GM12892 (cell line): ENCODE measurements at regions not wholly inside any gene's neighbourhood (a gene's known extent, or its start where the extent isn't known, plus 50 kb on each side); places are given as distances from the start of the nearest gene placed in this dataset.

Experiments used
- POLR2A ChIP-seq: IDR thresholded peaks from 2 replicates; pipeline ENCODE4 v1.6.1; 2011; ENCODE audit warnings: low read depth, low read length, control low read depth
- TAF1 ChIP-seq: IDR thresholded peaks from 2 replicates; pipeline ENCODE4 v1.6.1; 2011; ENCODE audit warnings: low read depth, mild to moderate bottlenecking, control low read depth, low read length, borderline replicate concordance

DNA sequence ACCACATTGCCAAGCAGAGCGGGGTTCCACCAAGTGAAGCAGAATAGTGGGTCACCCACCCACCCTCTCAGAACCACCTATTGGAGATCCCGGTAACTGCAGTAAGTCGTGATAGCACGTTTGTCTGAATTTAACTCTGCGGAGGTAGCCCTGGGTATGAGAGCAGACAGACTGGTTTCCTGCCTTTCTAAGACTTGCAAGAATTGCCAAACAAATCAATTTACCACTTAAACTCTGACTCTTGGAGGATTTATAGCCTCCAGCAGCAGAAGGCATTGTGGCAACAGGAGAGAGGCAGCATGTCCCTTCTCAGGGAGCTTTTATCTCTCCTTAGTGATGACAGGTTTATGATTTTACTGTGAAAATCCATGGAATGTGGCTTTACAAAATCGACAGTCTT lies 287.9 kb upstream of the FMN2 start:
- no peak for TF ChIP-seq POLR2A
- no peak for TF ChIP-seq TAF1
